ENCODE measurements at regions not wholly inside any gene's neighbourhood (a gene's known extent, or its start where the extent isn't known, plus 50 kb on each side); places are given as distances from the start of the nearest gene placed in this dataset.

- no peaks in the 10 kb centered on the region for H3K27me3 ChIP-seq (ENCODE audit: low read depth)
- H3K36me3 ChIP-seq: no peaks in the 10 kb centered on the region
- ATAC-seq (no peak), DNase-seq (no peak)
- no peak overlapping the region for H3K27ac ChIP-seq
- no peak for TF ChIP-seq CTCF (IDR thresholded peaks at IDR 0.05)
- no peaks in the 10 kb centered on the region for H3K4me1 ChIP-seq
- no peaks in the 10 kb centered on the region for H3K9me3 ChIP-seq
- H3K4me3 ChIP-seq: no peak overlapping the region
- intact Hi-C loops (cut with DNase I): no loop called here
These were observed 100.2 kb upstream of the GREM2 start for GRCh38 chr1:240712014-240712731.

GRCh38 chr1:240711020-240711419 is 99.1 kb upstream of the GREM2 start:
- Histone ChIP-seq H3K9me3 (no peaks in the 10 kb centered on the region), H3K27ac (no peak overlapping the region), H3K4me1 (no peaks in the 10 kb centered on the region), H3K27me3 (ENCODE audit: low read depth) (no peaks in the 10 kb centered on the region), H3K4me3 (no peak overlapping the region), H3K36me3 (no peaks in the 10 kb centered on the region)
- DNase-seq: no peak
- no peak for ATAC-seq
- no peak for TF ChIP-seq CTCF (IDR thresholded peaks at IDR 0.05)
- intact Hi-C loops (cut with DNase I): no loop called here

- DNase-seq: no peak
- H3K27me3 ChIP-seq (ENCODE audit: low read depth): no peaks in the 10 kb centered on the region
- H3K4me1 ChIP-seq: no peaks in the 10 kb centered on the region
- H3K9me3 ChIP-seq: no peaks in the 10 kb centered on the region
- H3K27ac ChIP-seq: no peak overlapping the region
- H3K36me3 ChIP-seq: no peaks in the 10 kb centered on the region
- ATAC-seq: no peak
- no peak for TF ChIP-seq CTCF (IDR thresholded peaks at IDR 0.05)
- intact Hi-C loops (cut with DNase I): no loop called here
- no peak overlapping the region for H3K4me3 ChIP-seq
These were observed 97.7 kb upstream of the GREM2 start for GRCh38 chr1:240709676-240710075.

- Histone ChIP-seq H3K4me1 (no peaks in the 10 kb centered on the region), H3K27ac (no peak overlapping the region), H3K9me3 (no peaks in the 10 kb centered on the region), H3K36me3 (no peaks in the 10 kb centered on the region), H3K27me3 (ENCODE audit: low read depth) (no peaks in the 10 kb centered on the region), H3K4me3 (no peak overlapping the region)
- DNase-seq (no peak), ATAC-seq (no peak)
- no peak for TF ChIP-seq CTCF (IDR thresholded peaks at IDR 0.05)
- intact Hi-C loops (cut with DNase I): no loop called here
These were observed 94.4 kb upstream of the GREM2 start for GRCh38 chr1:240706150-240706935.

- H3K27me3 ChIP-seq (ENCODE audit: low read depth): no peaks in the 10 kb centered on the region
- ATAC-seq (no peak), DNase-seq (no peak)
- no peaks in the 10 kb centered on the region for H3K4me1 ChIP-seq
- TF ChIP-seq CTCF (IDR thresholded peaks at IDR 0.05): no peak
- H3K4me3 ChIP-seq: no peak overlapping the region
- H3K27ac ChIP-seq: no peak overlapping the region
- no peaks in the 10 kb centered on the region for H3K36me3 ChIP-seq
- H3K9me3 ChIP-seq: no peaks in the 10 kb centered on the region
- intact Hi-C loops (cut with DNase I): no loop called here
These were observed 93.6 kb upstream of the GREM2 start for GRCh38 chr1:240705579-240705978.
